WTC11 (cell line): ENCODE measurements at regions not wholly inside any gene's neighbourhood (a gene's known extent, or its start where the extent isn't known, plus 50 kb on each side); places are given as distances from the start of the nearest gene placed in this dataset.

Experiments used
- ESRRA ChIP-seq: sonication (generic); formaldehyde crosslinking; IDR thresholded peaks from 2 replicates; pipeline ENCODE4 v1.8.1; 2022; ENCODE audit warnings: mild to moderate bottlenecking, missing genetic modification reagents, borderline replicate concordance
- FOXK1 ChIP-seq: sonication (generic); formaldehyde crosslinking; IDR thresholded peaks from 2 replicates; pipeline ENCODE4 v1.8.0; 2022; ENCODE audit warnings: mild to moderate bottlenecking, moderate library complexity, missing genetic modification reagents
- NFYB ChIP-seq: sonication (generic); formaldehyde crosslinking; conservative IDR thresholded peaks from 2 replicates; pipeline ENCODE4 v1.8.0; 2022; ENCODE audit warnings: low read depth, missing genetic modification reagents
- TF ChIP-seq, protein P1 (sequence below): sonication (generic); formaldehyde crosslinking; IDR thresholded peaks from 2 replicates; pipeline ENCODE4 v1.8.0; 2022; ENCODE audit warnings: mild to moderate bottlenecking, missing genetic modification reagents
- TF ChIP-seq, protein P2 (sequence below): sonication (generic); formaldehyde crosslinking; IDR thresholded peaks from 2 replicates; pipeline ENCODE4 v1.8.0; 2022; ENCODE audit warnings: missing genetic modification reagents
- TF ChIP-seq, protein P3 (sequence below): sonication (generic); formaldehyde crosslinking; IDR thresholded peaks from 2 replicates; pipeline ENCODE4 v1.8.0; 2022; ENCODE audit warnings: mild to moderate bottlenecking, missing genetic modification reagents

DNA sequence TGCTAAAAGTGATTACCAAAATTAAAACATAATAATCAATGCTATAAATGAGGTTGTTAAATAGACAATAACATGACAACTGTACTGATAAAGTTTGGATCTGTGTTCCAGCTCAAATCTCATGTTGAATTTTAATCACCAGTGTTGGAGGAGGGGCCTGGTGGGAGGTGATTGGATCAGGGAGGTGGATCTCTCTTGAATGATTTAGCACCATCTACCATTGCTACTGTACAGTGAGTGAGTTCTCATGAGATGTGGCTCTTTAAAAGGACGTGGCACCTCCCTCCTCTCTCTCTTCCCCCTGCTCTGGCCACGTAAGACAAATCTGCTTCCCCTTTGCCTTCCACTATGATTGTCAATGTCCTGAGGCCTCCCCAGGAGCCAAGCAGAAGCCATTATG lies 77.5 kb downstream of the HTR5A start:
- TF ChIP-seq FOXK1 (CRISPR knock-in tag) = no peak
- no peak for TF ChIP-seq NFYB (CRISPR knock-in tag)
- TF ChIP-seq, protein P1, sequence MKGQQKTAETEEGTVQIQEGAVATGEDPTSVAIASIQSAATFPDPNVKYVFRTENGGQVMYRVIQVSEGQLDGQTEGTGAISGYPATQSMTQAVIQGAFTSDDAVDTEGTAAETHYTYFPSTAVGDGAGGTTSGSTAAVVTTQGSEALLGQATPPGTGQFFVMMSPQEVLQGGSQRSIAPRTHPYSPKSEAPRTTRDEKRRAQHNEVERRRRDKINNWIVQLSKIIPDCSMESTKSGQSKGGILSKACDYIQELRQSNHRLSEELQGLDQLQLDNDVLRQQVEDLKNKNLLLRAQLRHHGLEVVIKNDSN (CRISPR knock-in tag) = no peak
- TF ChIP-seq, protein P2, sequence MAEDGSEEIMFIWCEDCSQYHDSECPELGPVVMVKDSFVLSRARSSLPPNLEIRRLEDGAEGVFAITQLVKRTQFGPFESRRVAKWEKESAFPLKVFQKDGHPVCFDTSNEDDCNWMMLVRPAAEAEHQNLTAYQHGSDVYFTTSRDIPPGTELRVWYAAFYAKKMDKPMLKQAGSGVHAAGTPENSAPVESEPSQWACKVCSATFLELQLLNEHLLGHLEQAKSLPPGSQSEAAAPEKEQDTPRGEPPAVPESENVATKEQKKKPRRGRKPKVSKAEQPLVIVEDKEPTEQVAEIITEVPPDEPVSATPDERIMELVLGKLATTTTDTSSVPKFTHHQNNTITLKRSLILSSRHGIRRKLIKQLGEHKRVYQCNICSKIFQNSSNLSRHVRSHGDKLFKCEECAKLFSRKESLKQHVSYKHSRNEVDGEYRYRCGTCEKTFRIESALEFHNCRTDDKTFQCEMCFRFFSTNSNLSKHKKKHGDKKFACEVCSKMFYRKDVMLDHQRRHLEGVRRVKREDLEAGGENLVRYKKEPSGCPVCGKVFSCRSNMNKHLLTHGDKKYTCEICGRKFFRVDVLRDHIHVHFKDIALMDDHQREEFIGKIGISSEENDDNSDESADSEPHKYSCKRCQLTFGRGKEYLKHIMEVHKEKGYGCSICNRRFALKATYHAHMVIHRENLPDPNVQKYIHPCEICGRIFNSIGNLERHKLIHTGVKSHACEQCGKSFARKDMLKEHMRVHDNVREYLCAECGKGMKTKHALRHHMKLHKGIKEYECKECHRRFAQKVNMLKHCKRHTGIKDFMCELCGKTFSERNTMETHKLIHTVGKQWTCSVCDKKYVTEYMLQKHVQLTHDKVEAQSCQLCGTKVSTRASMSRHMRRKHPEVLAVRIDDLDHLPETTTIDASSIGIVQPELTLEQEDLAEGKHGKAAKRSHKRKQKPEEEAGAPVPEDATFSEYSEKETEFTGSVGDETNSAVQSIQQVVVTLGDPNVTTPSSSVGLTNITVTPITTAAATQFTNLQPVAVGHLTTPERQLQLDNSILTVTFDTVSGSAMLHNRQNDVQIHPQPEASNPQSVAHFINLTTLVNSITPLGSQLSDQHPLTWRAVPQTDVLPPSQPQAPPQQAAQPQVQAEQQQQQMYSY (CRISPR knock-in tag) = no peak
- TF ChIP-seq, protein P3, sequence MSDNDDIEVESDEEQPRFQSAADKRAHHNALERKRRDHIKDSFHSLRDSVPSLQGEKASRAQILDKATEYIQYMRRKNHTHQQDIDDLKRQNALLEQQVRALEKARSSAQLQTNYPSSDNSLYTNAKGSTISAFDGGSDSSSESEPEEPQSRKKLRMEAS (CRISPR knock-in tag) = no peak
- no peak for TF ChIP-seq ESRRA (CRISPR knock-in tag)
